Lower leg skin (tissue), 4 donors: ENCODE measurements at regions not wholly inside any gene's neighbourhood (a gene's known extent, or its start where the extent isn't known, plus 50 kb on each side); places are given as distances from the start of the nearest gene placed in this dataset.

ENCODE experiments used
- DNase-seq, 2 donors: peaks; one replicate each; pipeline ENCODE4 v3.0.0-alpha.2; 2019; ENCODE audit warnings: low spot score in 2 of 2
- H3K4me3 ChIP-seq: fragments of 200-600 bp; sonication (generic); 2 replicates; pipeline ENCODE4 v1.5.1; 2017; ENCODE audit warnings: mild to moderate bottlenecking, low read depth; ENCODE audit not compliant: poor library complexity, severe bottlenecking
- CTCF ChIP-seq, 3 donors: fragments of 450-650 bp; IDR thresholded peaks; one replicate each; pipeline ENCODE4 v1.5.1; 2016; ENCODE audit warnings: antibody characterized with exemption in 3 of 3, mild to moderate bottlenecking in 3 of 3, moderate library complexity in 2 of 3
- POLR2A ChIP-seq, 2 donors: fragments of 450-650 bp; IDR thresholded peaks; one replicate each; pipeline ENCODE4 v1.6.1; 2016 to 2017; ENCODE audit warnings: antibody characterized with exemption in 2 of 2, mild to moderate bottlenecking in 1 of 2, moderate library complexity in 1 of 2
- WGBS, 2 donors: methylation state at CpG; one replicate each; pipeline ENCODE4 v1.1.5; 2018; 5-methylcytosine and 5-hydroxymethylcytosine counted together
- intact Hi-C: fragments of 100-400 bp; cut with DNase I; formaldehyde crosslinking; loops from one replicate; pipeline ENCODE4 v1.15.0; 2023; ENCODE audit warnings: low total_unique reads

GRCh38 chr16:64865069-64865696 is 256.7 kb downstream of the CDH11 start:
- no peak for TF ChIP-seq CTCF (IDR thresholded peaks at IDR 0.05)
- no peak for TF ChIP-seq POLR2A (IDR thresholded peaks at IDR 0.05)
- intact Hi-C loops, result no loop called here
- no peak overlapping the region for H3K4me3 ChIP-seq
- WGBS, 2 donors, result 75 to 84% methylated on average over 2 of the region's 2 CpGs
- no peak for DNase-seq

- intact Hi-C loops, result no loop called here
- 15 to 26% methylated on average over 5 of the region's 5 CpGs for WGBS, 2 donors
- no peak overlapping the region for H3K4me3 ChIP-seq
- TF ChIP-seq CTCF (IDR thresholded peaks at IDR 0.05) (no peak), POLR2A (IDR thresholded peaks at IDR 0.05) (no peak)
- no peak for DNase-seq
Observed at GRCh38 chr16:64864232-64864809, 257.5 kb downstream of the CDH11 start.

- TF ChIP-seq CTCF (IDR thresholded peaks at IDR 0.05), result no peak
- no peak for TF ChIP-seq POLR2A (IDR thresholded peaks at IDR 0.05)
- no peak overlapping the region for H3K4me3 ChIP-seq
- no peak for DNase-seq
- 86 to 89% methylated on average over 1 of the region's 1 CpG for WGBS, 2 donors
- intact Hi-C loops, result no loop called here
Observed at GRCh38 chr16:64858076-64858475, 263.8 kb downstream of the CDH11 start.

GRCh38 chr16:64857411-64857810 is 264.5 kb downstream of the CDH11 start:
- DNase-seq, result no peak
- no peak for TF ChIP-seq POLR2A (IDR thresholded peaks at IDR 0.05)
- intact Hi-C loops, result no loop called here
- no peak overlapping the region for H3K4me3 ChIP-seq
- WGBS, 2 donors, result 80 to 85% methylated on average over 2 of the region's 2 CpGs

GRCh38 chr16:64853551-64853950 is 268.3 kb downstream of the CDH11 start:
- 89 to 91% methylated on average over 2 of the region's 2 CpGs for WGBS, 2 donors
- intact Hi-C loops, result no loop called here
- no peak overlapping the region for H3K4me3 ChIP-seq
- no peak for TF ChIP-seq CTCF (IDR thresholded peaks at IDR 0.05)
- no peak for TF ChIP-seq POLR2A (IDR thresholded peaks at IDR 0.05)
- DNase-seq, result no peak

GRCh38 chr16:64846966-64847365 is 274.9 kb downstream of the CDH11 start:
- WGBS, 2 donors, result 68 to 71% methylated on average over 3 of the region's 3 CpGs
- TF ChIP-seq CTCF (IDR thresholded peaks at IDR 0.05) (no peak), POLR2A (IDR thresholded peaks at IDR 0.05) (no peak)
- H3K4me3 ChIP-seq, result no peak overlapping the region
- intact Hi-C loops, result no loop called here
- no peak for DNase-seq
